ENCODE measurements at regions not wholly inside any gene's neighbourhood (a gene's known extent, or its start where the extent isn't known, plus 50 kb on each side); places are given as distances from the start of the nearest gene placed in this dataset.

DNA sequence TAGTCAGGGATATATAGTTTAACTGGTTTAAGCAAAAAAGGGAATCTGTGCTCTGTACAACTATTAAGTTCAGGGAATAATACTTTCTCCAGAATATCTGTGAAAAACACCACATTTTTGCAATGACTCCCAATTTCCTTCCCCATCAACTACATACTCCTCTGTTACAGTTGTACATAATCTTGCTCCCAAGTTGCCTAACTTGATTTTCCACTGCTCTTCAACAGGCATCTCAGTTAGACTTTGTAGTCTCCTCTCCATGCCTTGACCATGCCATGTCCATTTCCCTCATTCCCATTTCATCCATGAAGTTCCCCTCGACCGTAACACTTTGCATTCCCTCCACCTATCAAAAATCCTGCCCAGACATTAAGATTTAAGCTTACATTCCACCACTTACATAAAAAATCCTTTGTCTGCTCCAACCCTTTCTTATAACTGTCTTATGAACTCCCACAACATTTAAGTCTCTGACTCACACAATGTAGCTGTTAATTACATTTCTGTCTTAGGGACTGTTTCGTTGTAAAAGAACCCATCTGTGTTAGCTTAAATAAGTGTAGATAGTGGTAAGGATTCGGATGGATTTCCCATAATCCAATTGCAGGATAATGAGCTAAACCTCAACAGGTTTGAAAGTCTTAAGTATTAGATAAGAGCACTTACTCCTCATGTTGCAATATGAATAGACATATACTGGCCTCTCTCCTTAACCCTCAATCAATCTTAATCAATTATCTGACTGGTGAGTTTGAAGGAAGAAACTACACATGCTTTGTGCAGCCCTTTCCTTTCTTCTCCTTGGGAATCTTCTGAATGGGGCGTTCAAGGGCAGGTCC is 156.5 kb downstream of the PAWR start:
- Histone ChIP-seq H3K9me3 (ENCODE audit: control insufficient read depth, insufficient read depth, low read depth, low read length) (no peaks in the 10 kb centered on the region), H3K4me1 (ENCODE audit: control insufficient read depth, insufficient read depth, low read length) (peaks cover 8% of the 10 kb centered on the region), H3K27ac (ENCODE audit: low read length) (no peak overlapping the region), H3K27me3 (ENCODE audit: control insufficient read depth, insufficient read depth, low read length) (no peaks in the 10 kb centered on the region), H3K4me3 (ENCODE audit: low read depth in 2 of 2, low read length in 2 of 2) (no peak overlapping the region), H3K36me3 (ENCODE audit: control insufficient read depth, insufficient read depth, low read length) (no peaks in the 10 kb centered on the region)
- intact Hi-C loops (cut with micrococcal nuclease; ENCODE audit: unreplicated experiment): no loop called here
- in situ Hi-C loops (cut with HindIII; ENCODE audit: low pct_unique_long_range_greater_than_20kb, low sequenced_read_pairs): no loop called here
- ATAC-seq (no peak), DNase-seq (ENCODE audit: low read depth, low spot score) (no peak)
- BruUV-seq (replicated peaks): no TSS peak
- ChIA-PET CTCF (no interaction called here), POLR2A (no interaction called here)
- TF ChIP-seq TCF7L2 (IDR thresholded peaks at IDR 0.05; ENCODE audit: low read depth, low read length): no peak

DNA sequence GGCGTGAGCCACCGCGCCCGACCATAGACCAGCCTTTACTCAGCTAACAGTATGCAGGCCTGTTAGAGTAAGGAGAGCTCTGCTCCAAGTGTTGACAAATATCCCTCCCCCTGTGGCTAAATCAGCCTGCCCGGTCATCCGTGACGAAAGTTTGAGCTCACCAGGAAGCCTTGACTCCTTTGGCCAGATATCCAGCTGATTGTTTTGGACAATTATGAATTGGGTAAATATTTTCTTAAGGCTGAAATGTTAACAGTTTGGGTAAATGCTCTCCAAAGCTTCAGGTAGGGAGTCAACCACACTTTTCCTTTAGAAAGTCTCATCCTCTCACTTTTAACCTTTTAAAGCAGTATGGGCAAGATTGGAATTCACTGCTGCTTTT is 157.9 kb downstream of the PAWR start:
- Histone ChIP-seq H3K36me3 (ENCODE audit: control insufficient read depth, insufficient read depth, low read length) (no peaks in the 10 kb centered on the region), H3K9me3 (ENCODE audit: control insufficient read depth, insufficient read depth, low read depth, low read length) (no peaks in the 10 kb centered on the region), H3K27me3 (ENCODE audit: control insufficient read depth, insufficient read depth, low read length) (no peaks in the 10 kb centered on the region), H3K27ac (ENCODE audit: low read length) (no peak overlapping the region), H3K4me3 (ENCODE audit: low read depth in 2 of 2, low read length in 2 of 2) (no peak overlapping the region), H3K4me1 (ENCODE audit: control insufficient read depth, insufficient read depth, low read length) (peaks cover 8% of the 10 kb centered on the region)
- ATAC-seq (peak; percentile 85), DNase-seq (ENCODE audit: low read depth, low spot score) (no peak)
- TF ChIP-seq TCF7L2 (IDR thresholded peaks at IDR 0.05; ENCODE audit: low read depth, low read length): no peak
- peak; percentile 23; the same call in 1 of the 2 replicates for TF ChIP-seq POLR2AphosphoS5 (IDR thresholded peaks at IDR 0.05; ENCODE audit: low read depth, low read length)
- TF ChIP-seq, protein P1, sequence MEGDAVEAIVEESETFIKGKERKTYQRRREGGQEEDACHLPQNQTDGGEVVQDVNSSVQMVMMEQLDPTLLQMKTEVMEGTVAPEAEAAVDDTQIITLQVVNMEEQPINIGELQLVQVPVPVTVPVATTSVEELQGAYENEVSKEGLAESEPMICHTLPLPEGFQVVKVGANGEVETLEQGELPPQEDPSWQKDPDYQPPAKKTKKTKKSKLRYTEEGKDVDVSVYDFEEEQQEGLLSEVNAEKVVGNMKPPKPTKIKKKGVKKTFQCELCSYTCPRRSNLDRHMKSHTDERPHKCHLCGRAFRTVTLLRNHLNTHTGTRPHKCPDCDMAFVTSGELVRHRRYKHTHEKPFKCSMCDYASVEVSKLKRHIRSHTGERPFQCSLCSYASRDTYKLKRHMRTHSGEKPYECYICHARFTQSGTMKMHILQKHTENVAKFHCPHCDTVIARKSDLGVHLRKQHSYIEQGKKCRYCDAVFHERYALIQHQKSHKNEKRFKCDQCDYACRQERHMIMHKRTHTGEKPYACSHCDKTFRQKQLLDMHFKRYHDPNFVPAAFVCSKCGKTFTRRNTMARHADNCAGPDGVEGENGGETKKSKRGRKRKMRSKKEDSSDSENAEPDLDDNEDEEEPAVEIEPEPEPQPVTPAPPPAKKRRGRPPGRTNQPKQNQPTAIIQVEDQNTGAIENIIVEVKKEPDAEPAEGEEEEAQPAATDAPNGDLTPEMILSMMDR (IDR thresholded peaks at IDR 0.05): no peak
- ChIA-PET POLR2A (no interaction called here), CTCF (no interaction called here)
- in situ Hi-C loops (cut with HindIII; ENCODE audit: low pct_unique_long_range_greater_than_20kb, low sequenced_read_pairs) (no loop called here), intact Hi-C loops (cut with micrococcal nuclease; ENCODE audit: unreplicated experiment) (no loop called here)
- BruUV-seq (replicated peaks): no TSS peak

DNA sequence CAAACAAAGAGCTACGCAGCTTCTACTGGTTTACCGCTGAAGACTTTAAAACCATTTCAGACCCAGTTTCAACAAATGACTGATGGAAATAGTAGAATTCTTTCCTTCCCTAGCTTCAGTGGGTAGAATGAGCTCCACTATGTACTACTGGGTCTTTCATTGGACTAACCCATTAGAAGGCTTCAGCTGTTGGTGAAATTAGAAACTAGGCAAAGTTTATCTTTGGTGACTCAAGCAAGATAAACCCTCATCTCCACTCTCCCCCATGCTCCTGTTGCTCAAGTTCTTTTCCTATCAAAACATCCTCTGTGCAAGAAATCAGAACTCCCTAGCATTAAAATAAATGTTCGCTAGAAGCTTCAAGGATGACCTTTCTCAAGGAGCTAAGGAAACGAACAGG is 159.2 kb downstream of the PAWR start:
- H3K4me1 ChIP-seq (ENCODE audit: control insufficient read depth, insufficient read depth, low read length): peaks cover 8% of the 10 kb centered on the region
- H3K27me3 ChIP-seq (ENCODE audit: control insufficient read depth, insufficient read depth, low read length): no peaks in the 10 kb centered on the region
- DNase-seq (ENCODE audit: low read depth, low spot score) (no peak), ATAC-seq (no peak)
- no peak overlapping the region; the same call in 1 of the 2 replicates for H3K27ac ChIP-seq (ENCODE audit: low read length)
- POLR2A ChIA-PET: no interaction called here
- in situ Hi-C loops (cut with HindIII; ENCODE audit: low pct_unique_long_range_greater_than_20kb, low sequenced_read_pairs) (no loop called here), intact Hi-C loops (cut with micrococcal nuclease; ENCODE audit: unreplicated experiment) (no loop called here)
- no peak overlapping the region for H3K4me3 ChIP-seq (ENCODE audit: low read depth in 2 of 2, low read length in 2 of 2)
- CTCF ChIA-PET: no interaction called here
- TF ChIP-seq SIN3A (IDR thresholded peaks at IDR 0.05; ENCODE audit: borderline replicate concordance, insufficient read depth, low read depth, low read length): no peak
- TF ChIP-seq, protein P1 (IDR thresholded peaks at IDR 0.05): no peak
- no peak for TF ChIP-seq TCF7L2 (IDR thresholded peaks at IDR 0.05; ENCODE audit: low read depth, low read length)
- H3K36me3 ChIP-seq (ENCODE audit: control insufficient read depth, insufficient read depth, low read length): no peaks in the 10 kb centered on the region
- no TSS peak for BruUV-seq (replicated peaks)
- no peaks in the 10 kb centered on the region for H3K9me3 ChIP-seq (ENCODE audit: control insufficient read depth, insufficient read depth, low read depth, low read length)

Measured in Panc1 (cell line).